Colonic mucosa (tissue), 4 donors: ENCODE measurements at regions not wholly inside any gene's neighbourhood (a gene's known extent, or its start where the extent isn't known, plus 50 kb on each side); places are given as distances from the start of the nearest gene placed in this dataset.

Experiments
- DNase-seq: peaks from one replicate; pipeline ENCODE4 v3.0.0-alpha.2; 2020
- H3K27ac ChIP-seq: fragments of 200-600 bp; one replicate; pipeline ENCODE4 v1.8.0; 2021
- H3K27me3 ChIP-seq: fragments of 200-600 bp; one replicate; pipeline ENCODE4 v1.8.0; 2021
- H3K36me3 ChIP-seq: fragments of 200-600 bp; one replicate; pipeline ENCODE4 v1.8.0; 2021
- H3K4me1 ChIP-seq: fragments of 200-600 bp; one replicate; pipeline ENCODE4 v1.8.0; 2021; ENCODE audit warnings: mild to moderate bottlenecking
- H3K4me3 ChIP-seq: fragments of 200-600 bp; one replicate; pipeline ENCODE4 v1.8.0; 2021
- H3K9ac ChIP-seq, 2 donors: one replicate each; pipeline ENCODE4 v1.7.0; 2013; ENCODE audit warnings: control low read depth in 2 of 2, low read depth in 2 of 2, low read length in 2 of 2
- H3K9me3 ChIP-seq: fragments of 200-600 bp; one replicate; pipeline ENCODE4 v1.8.0; 2021
- CTCF ChIP-seq: fragments of 200-600 bp; IDR thresholded peaks from one replicate; pipeline ENCODE4 v1.8.0; 2022; ENCODE audit warnings: antibody characterized with exemption, mild to moderate bottlenecking
- intact Hi-C: fragments of 100-400 bp; cut with DNase I; formaldehyde crosslinking; loops from one replicate; pipeline ENCODE4 v1.14.1; 2022
- donor health status: healthy.
- donor health status: DM: no; HTN: no; CAD: no.
- donor health status: DM: no; HTN: no; CAD: no.

- Histone ChIP-seq H3K9ac (no peak overlapping the region), H3K4me3 (no peak overlapping the region), H3K27me3 (no peaks in the 10 kb centered on the region), H3K4me1 (no peaks in the 10 kb centered on the region), H3K36me3 (no peaks in the 10 kb centered on the region), H3K9me3 (no peaks in the 10 kb centered on the region), H3K27ac (no peak overlapping the region)
- no peak for TF ChIP-seq CTCF
- intact Hi-C loops = no loop called here
- DNase-seq = no peak
Observed at GRCh38 chr2:53053937-53054336, 713.7 kb upstream of the CHAC2 start.

GRCh38 chr2:53051157-53051556, 716.4 kb upstream of the CHAC2 start:
- H3K9ac ChIP-seq = no peak overlapping the region
- H3K27ac ChIP-seq = no peak overlapping the region
- no peaks in the 10 kb centered on the region for H3K9me3 ChIP-seq
- DNase-seq = no peak
- intact Hi-C loops = no loop called here
- no peak overlapping the region for H3K4me3 ChIP-seq
- H3K36me3 ChIP-seq = no peaks in the 10 kb centered on the region
- no peak for TF ChIP-seq CTCF
- H3K4me1 ChIP-seq = no peaks in the 10 kb centered on the region
- no peaks in the 10 kb centered on the region for H3K27me3 ChIP-seq

- no peaks in the 10 kb centered on the region for H3K27me3 ChIP-seq
- no peaks in the 10 kb centered on the region for H3K36me3 ChIP-seq
- H3K4me3 ChIP-seq = no peak overlapping the region
- H3K9me3 ChIP-seq = no peaks in the 10 kb centered on the region
- TF ChIP-seq CTCF = no peak
- no peak overlapping the region for H3K27ac ChIP-seq
- intact Hi-C loops = no loop called here
- no peaks in the 10 kb centered on the region for H3K4me1 ChIP-seq
- no peak overlapping the region for H3K9ac ChIP-seq
- no peak for DNase-seq
Observed at GRCh38 chr2:53040536-53041229, 726.9 kb upstream of the CHAC2 start.

GRCh38 chr2:53036196-53036595, 731.4 kb upstream of the CHAC2 start:
- H3K9me3 ChIP-seq = no peaks in the 10 kb centered on the region
- no peaks in the 10 kb centered on the region for H3K4me1 ChIP-seq
- no peak for TF ChIP-seq CTCF
- H3K4me3 ChIP-seq = no peak overlapping the region
- no peaks in the 10 kb centered on the region for H3K27me3 ChIP-seq
- intact Hi-C loops = no loop called here
- H3K27ac ChIP-seq = no peak overlapping the region
- H3K36me3 ChIP-seq = no peaks in the 10 kb centered on the region
- H3K9ac ChIP-seq = no peak overlapping the region
- no peak for DNase-seq

GRCh38 chr2:53035153-53035552, 732.5 kb upstream of the CHAC2 start:
- no peak for TF ChIP-seq CTCF
- intact Hi-C loops = no loop called here
- Histone ChIP-seq H3K4me3 (no peak overlapping the region), H3K27ac (no peak overlapping the region), H3K9ac (no peak overlapping the region), H3K36me3 (no peaks in the 10 kb centered on the region), H3K27me3 (no peaks in the 10 kb centered on the region), H3K4me1 (no peaks in the 10 kb centered on the region), H3K9me3 (no peaks in the 10 kb centered on the region)
- DNase-seq = no peak
